Ascending aorta (tissue), 2 donors: ENCODE measurements at regions not wholly inside any gene's neighbourhood (a gene's known extent, or its start where the extent isn't known, plus 50 kb on each side); places are given as distances from the start of the nearest gene placed in this dataset.

Experiments
- DNase-seq, 2 donors: peaks; one replicate each; pipeline ENCODE4 v3.0.0-alpha.2; 2019; ENCODE audit warnings: low spot score in 2 of 2
- H3K27ac ChIP-seq, 2 donors: fragments of 200-600 bp; sonication (generic); one replicate each; pipeline ENCODE4 v1.5.1; 2016 to 2017; ENCODE audit warnings: mild to moderate bottlenecking in 1 of 2
- H3K27me3 ChIP-seq: fragments of 200-600 bp; sonication (generic); one replicate; pipeline ENCODE4 v1.5.1; 2017
- H3K36me3 ChIP-seq, 2 donors: fragments of 200-600 bp; sonication (generic); one replicate each; pipeline ENCODE4 v1.5.1; 2016
- H3K4me1 ChIP-seq, 2 donors: fragments of 200-600 bp; sonication (generic); one replicate each; pipeline ENCODE4 v1.5.1; 2016 to 2017; ENCODE audit warnings: mild to moderate bottlenecking in 1 of 2
- H3K4me3 ChIP-seq, 2 donors: fragments of 200-600 bp; sonication (generic); one replicate each; pipeline ENCODE4 v1.5.1; 2016 to 2017; ENCODE audit warnings: mild to moderate bottlenecking in 1 of 2
- H3K9me3 ChIP-seq, 2 donors: fragments of 200-600 bp; sonication (generic); one replicate each; pipeline ENCODE4 v1.5.1; 2016
- intact Hi-C: fragments of 100-400 bp; cut with DNase I; formaldehyde crosslinking; loops from one replicate; pipeline ENCODE4 v1.15.1; 2023
- TF ChIP-seq, protein P1 (sequence below), 3 experiments: fragments of 200-600 bp in 2 of 3; fragments of 450-650 bp in 1 of 3; sonication (generic) in 2 of 3; IDR thresholded peaks; one replicate each; pipeline ENCODE4 v1.5.1; 2016 to 2019; ENCODE audit warnings: antibody characterized with exemption in 3 of 3, mild to moderate bottlenecking in 1 of 3, moderate library complexity in 1 of 3

DNA sequence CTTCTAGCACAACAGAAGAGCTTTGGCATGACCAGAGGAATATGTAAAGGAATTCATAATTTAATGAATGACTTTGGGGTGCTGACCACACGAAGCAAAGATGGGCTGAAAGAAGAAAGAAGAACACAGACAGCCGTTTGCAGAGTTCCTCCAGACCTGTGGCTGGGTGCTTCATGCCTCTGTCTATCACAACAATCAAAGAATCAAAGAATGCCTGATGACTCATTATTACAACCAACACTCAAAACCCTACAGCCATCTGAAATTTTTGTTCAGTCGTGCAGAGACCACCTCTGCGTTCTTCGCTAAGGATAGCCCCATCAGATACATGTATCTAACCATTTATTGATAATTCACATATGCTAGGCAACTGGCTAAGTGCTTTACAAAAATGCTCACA lies 129.0 kb upstream of the PRICKLE2 start:
- H3K27ac ChIP-seq, result no peak overlapping the region
- H3K4me1 ChIP-seq, result no peaks in the 10 kb centered on the region
- H3K36me3 ChIP-seq, result no peaks in the 10 kb centered on the region
- no peak for DNase-seq
- TF ChIP-seq, protein P1, sequence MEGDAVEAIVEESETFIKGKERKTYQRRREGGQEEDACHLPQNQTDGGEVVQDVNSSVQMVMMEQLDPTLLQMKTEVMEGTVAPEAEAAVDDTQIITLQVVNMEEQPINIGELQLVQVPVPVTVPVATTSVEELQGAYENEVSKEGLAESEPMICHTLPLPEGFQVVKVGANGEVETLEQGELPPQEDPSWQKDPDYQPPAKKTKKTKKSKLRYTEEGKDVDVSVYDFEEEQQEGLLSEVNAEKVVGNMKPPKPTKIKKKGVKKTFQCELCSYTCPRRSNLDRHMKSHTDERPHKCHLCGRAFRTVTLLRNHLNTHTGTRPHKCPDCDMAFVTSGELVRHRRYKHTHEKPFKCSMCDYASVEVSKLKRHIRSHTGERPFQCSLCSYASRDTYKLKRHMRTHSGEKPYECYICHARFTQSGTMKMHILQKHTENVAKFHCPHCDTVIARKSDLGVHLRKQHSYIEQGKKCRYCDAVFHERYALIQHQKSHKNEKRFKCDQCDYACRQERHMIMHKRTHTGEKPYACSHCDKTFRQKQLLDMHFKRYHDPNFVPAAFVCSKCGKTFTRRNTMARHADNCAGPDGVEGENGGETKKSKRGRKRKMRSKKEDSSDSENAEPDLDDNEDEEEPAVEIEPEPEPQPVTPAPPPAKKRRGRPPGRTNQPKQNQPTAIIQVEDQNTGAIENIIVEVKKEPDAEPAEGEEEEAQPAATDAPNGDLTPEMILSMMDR (IDR thresholded peaks at IDR 0.05), result no peak
- intact Hi-C loops, result no loop called here
- no peaks in the 10 kb centered on the region for H3K27me3 ChIP-seq
- no peak overlapping the region for H3K4me3 ChIP-seq
- H3K9me3 ChIP-seq, result no peaks in the 10 kb centered on the region

DNA sequence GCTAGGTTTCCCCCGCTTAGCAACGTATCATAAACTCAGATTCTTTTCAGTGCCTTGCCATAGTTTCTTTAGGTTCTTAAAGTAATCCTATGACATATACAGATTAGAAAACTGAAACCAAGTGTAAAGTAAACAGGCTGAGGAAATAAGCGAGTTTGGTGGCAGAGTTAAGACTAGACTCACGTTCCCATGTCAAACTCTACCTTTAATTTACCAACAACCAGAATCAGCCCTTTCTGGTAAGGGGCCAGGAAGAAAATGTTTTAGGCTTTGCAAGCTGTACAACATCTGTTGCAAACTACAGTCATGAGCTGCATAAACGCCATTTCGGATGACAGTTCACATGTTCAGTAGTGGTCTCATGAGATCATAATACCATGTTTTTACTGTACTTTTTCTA lies 128.0 kb upstream of the PRICKLE2 start:
- H3K27me3 ChIP-seq, result no peaks in the 10 kb centered on the region
- no peaks in the 10 kb centered on the region for H3K36me3 ChIP-seq
- no peak overlapping the region for H3K27ac ChIP-seq
- H3K4me3 ChIP-seq, result no peak overlapping the region
- TF ChIP-seq, protein P1 (IDR thresholded peaks at IDR 0.05), result no peak
- DNase-seq, result no peak
- H3K9me3 ChIP-seq, result no peaks in the 10 kb centered on the region
- no peaks in the 10 kb centered on the region for H3K4me1 ChIP-seq
- intact Hi-C loops, result no loop called here

- no peaks in the 10 kb centered on the region for H3K36me3 ChIP-seq
- TF ChIP-seq, protein P1 (IDR thresholded peaks at IDR 0.05), result no peak
- H3K27ac ChIP-seq, result no peak overlapping the region
- no peaks in the 10 kb centered on the region for H3K4me1 ChIP-seq
- intact Hi-C loops, result no loop called here
- DNase-seq, result no peak
- H3K4me3 ChIP-seq, result no peak overlapping the region
- no peaks in the 10 kb centered on the region for H3K27me3 ChIP-seq
- no peaks in the 10 kb centered on the region for H3K9me3 ChIP-seq
These were observed 127.3 kb upstream of the PRICKLE2 start for GRCh38 chr3:64352639-64352992.

DNA sequence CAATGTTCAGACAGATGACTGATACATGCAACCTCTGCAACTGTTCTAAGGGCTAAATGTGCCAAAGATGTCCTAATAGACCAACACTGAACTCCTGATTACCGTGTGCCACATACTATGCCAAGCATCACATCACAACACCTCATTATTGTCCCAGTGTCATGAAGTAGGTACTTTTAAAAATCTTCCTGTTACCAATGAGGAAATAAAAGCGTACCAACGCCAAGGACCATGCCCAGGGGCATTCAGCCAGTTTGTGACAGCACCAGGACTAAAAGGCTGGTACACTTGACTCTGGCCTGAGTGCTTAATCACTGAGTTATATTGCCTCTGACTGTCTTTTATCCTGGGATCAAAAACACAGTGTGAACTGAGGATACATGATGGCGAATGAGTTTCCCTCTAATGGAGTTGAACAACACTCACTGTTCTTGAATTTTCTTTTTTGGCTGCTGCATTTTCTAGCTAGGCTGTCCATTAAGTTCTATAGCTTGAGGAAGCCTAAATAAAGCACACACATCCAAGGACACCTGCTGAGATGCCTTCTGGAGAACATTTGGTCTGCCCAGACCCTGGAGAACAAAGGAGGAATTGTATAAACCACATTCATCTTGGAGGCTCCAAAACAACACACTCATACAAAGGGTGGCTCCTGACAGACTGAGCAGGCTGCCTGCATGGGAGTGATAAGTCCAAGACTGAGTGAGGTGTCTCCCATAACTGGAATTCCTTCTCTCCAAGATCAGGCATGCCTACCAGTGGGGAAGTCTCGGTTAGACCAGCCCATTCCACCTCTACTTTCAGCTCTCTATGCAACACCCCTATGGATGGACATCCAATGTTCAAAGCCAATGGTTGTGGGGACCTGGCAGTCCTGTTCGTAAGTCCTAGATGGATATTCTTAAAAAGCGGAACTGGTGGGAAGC lies 126.7 kb upstream of the PRICKLE2 start:
- no peak for DNase-seq
- Histone ChIP-seq H3K36me3 (no peaks in the 10 kb centered on the region), H3K4me1 (no peaks in the 10 kb centered on the region), H3K9me3 (no peaks in the 10 kb centered on the region), H3K27ac (no peak overlapping the region), H3K4me3 (no peak overlapping the region), H3K27me3 (no peaks in the 10 kb centered on the region)
- intact Hi-C loops, result no loop called here
- TF ChIP-seq, protein P1 (IDR thresholded peaks at IDR 0.05), result no peak

- Histone ChIP-seq H3K27ac (no peak overlapping the region), H3K36me3 (no peaks in the 10 kb centered on the region), H3K4me1 (no peaks in the 10 kb centered on the region), H3K27me3 (no peaks in the 10 kb centered on the region), H3K9me3 (no peaks in the 10 kb centered on the region), H3K4me3 (no peak overlapping the region)
- TF ChIP-seq, protein P1 (IDR thresholded peaks at IDR 0.05), result no peak
- intact Hi-C loops, result no loop called here
- no peak for DNase-seq
These were observed 124.3 kb upstream of the PRICKLE2 start for GRCh38 chr3:64349551-64349950.
